ENCODE measurements at regions not wholly inside any gene's neighbourhood (a gene's known extent, or its start where the extent isn't known, plus 50 kb on each side); places are given as distances from the start of the nearest gene placed in this dataset.

- DNase-seq = no peak
Observed at GRCh38 chr9:96031916-96032534, 156.5 kb downstream of the ERCC6L2 start.

- DNase-seq = no peak
Observed at GRCh38 chr9:96031366-96031824, 155.9 kb downstream of the ERCC6L2 start.

GRCh38 chr9:96029722-96030530 is 154.4 kb downstream of the ERCC6L2 start:
- DNase-seq = no peak

- peak; percentile 57 for DNase-seq
Observed at GRCh38 chr9:96027251-96028131, 152.0 kb downstream of the ERCC6L2 start.

GRCh38 chr9:96026655-96027213 is 151.2 kb downstream of the ERCC6L2 start:
- DNase-seq = no peak

- DNase-seq = peak; percentile 73
Observed at GRCh38 chr9:96025995-96026602, 150.6 kb downstream of the ERCC6L2 start.

GRCh38 chr9:96023486-96023885 is 148.0 kb downstream of the ERCC6L2 start:
- no peak for DNase-seq

- peak; percentile 96 for DNase-seq
Observed at GRCh38 chr9:96022445-96023051, 147.1 kb downstream of the ERCC6L2 start.

GRCh38 chr9:96021551-96022444 is 146.3 kb downstream of the ERCC6L2 start:
- DNase-seq = peak; percentile 36

- DNase-seq = peak; percentile 69
Observed at GRCh38 chr9:96020792-96021550, 145.5 kb downstream of the ERCC6L2 start.

- DNase-seq = no peak
Observed at GRCh38 chr9:96020300-96020791, 144.9 kb downstream of the ERCC6L2 start.

All from hematopoietic multipotent progenitor cell treated with erythropoietin and hydrocortisone succinate and interleukin-3 and kit ligand, for 4 days (in vitro differentiated cells).